Neural progenitor cell (in vitro differentiated cells): ENCODE measurements at regions not wholly inside any gene's neighbourhood (a gene's known extent, or its start where the extent isn't known, plus 50 kb on each side); places are given as distances from the start of the nearest gene placed in this dataset.

Experiments
- DNase-seq: peaks from one replicate; pipeline ENCODE4 v3.0.0-alpha.2; 2016; ENCODE audit warnings: low spot score
- H2AFZ ChIP-seq: fragments of 200-600 bp; sonication (generic); replicated peaks from 2 replicates; pipeline ENCODE4 v1.6.1; 2016; ENCODE audit warnings: antibody characterized with exemption
- H3F3A ChIP-seq: fragments of 200-600 bp; sonication (generic); 2 replicates; pipeline ENCODE4 v1.6.1; 2016; ENCODE audit warnings: antibody characterized with exemption, low read depth
- H3K27ac ChIP-seq: fragments of 200-600 bp; sonication (generic); 2 replicates; pipeline ENCODE4 v1.5.1; 2016; ENCODE audit warnings: mild to moderate bottlenecking
- H3K27me3 ChIP-seq: fragments of 200-600 bp; sonication (generic); 2 replicates; pipeline ENCODE4 v1.6.1; 2016; ENCODE audit warnings: mild to moderate bottlenecking, moderate library complexity
- H3K36me3 ChIP-seq: fragments of 200-600 bp; sonication (generic); 2 replicates; pipeline ENCODE4 v1.5.1; 2016
- H3K4me1 ChIP-seq: fragments of 200-600 bp; sonication (generic); 2 replicates; pipeline ENCODE4 v1.6.1; 2016; ENCODE audit warnings: mixed run types
- H3K4me2 ChIP-seq: fragments of 200-600 bp; sonication (generic); 2 replicates; pipeline ENCODE4 v1.6.1; 2016
- H3K4me3 ChIP-seq: fragments of 200-600 bp; sonication (generic); 2 replicates; pipeline ENCODE4 v1.5.1; 2016
- H3K79me2 ChIP-seq: fragments of 200-600 bp; sonication (generic); 2 replicates; pipeline ENCODE4 v1.6.1; 2016; ENCODE audit warnings: low read depth
- H3K9ac ChIP-seq: fragments of 200-600 bp; sonication (generic); 2 replicates; pipeline ENCODE4 v1.6.1; 2016
- H3K9me3 ChIP-seq: fragments of 200-600 bp; sonication (generic); 2 replicates; pipeline ENCODE4 v1.5.1; 2016; ENCODE audit warnings: low read depth
- H4K20me1 ChIP-seq: fragments of 200-600 bp; sonication (generic); 2 replicates; pipeline ENCODE4 v1.6.1; 2016; ENCODE audit warnings: low read depth
- H3K27ac Mint-ChIP-seq: 3 replicates; pipeline ENCODE4 v1.8.0; 2021; ENCODE audit warnings: mixed read lengths
- H3K27me3 Mint-ChIP-seq: 2 replicates; pipeline ENCODE4 v1.8.0; 2022; ENCODE audit warnings: low read depth, mild to moderate bottlenecking, inconsistent platforms, moderate library complexity, mixed read lengths; ENCODE audit not compliant: insufficient read depth
- H3K36me3 Mint-ChIP-seq: 3 replicates; pipeline ENCODE4 v1.8.0; 2021; ENCODE audit warnings: mixed read lengths
- H3K4me1 Mint-ChIP-seq: 3 replicates; pipeline ENCODE4 v1.8.0; 2021; ENCODE audit warnings: mixed read lengths
- H3K4me3 Mint-ChIP-seq: 3 replicates; pipeline ENCODE4 v1.8.0; 2021; ENCODE audit warnings: mild to moderate bottlenecking, moderate library complexity, mixed read lengths
- H3K9me3 Mint-ChIP-seq: 3 replicates; pipeline ENCODE4 v1.8.0; 2020; ENCODE audit warnings: mixed read lengths
- CTCF ChIP-seq: fragments of 200-600 bp; sonication (generic); IDR thresholded peaks from 2 replicates; pipeline ENCODE4 v1.5.1; 2017; ENCODE audit warnings: antibody characterized with exemption, mild to moderate bottlenecking
- EZH2 ChIP-seq: fragments of 200-600 bp; sonication (generic); IDR thresholded peaks from 2 replicates; pipeline ENCODE4 v1.6.1; 2017; ENCODE audit warnings: antibody characterized with exemption, mild to moderate bottlenecking, moderate library complexity
- EZH2phosphoT487 ChIP-seq: fragments of 200-600 bp; sonication (generic); IDR thresholded peaks from 2 replicates; pipeline ENCODE4 v1.6.1; 2017; ENCODE audit warnings: antibody characterized with exemption

GRCh38 chr1:63042278-63042677, 258.3 kb downstream of the ATG4C start:
- no peaks in the 10 kb centered on the region for H3K36me3 ChIP-seq
- H2AFZ ChIP-seq, result no peak overlapping the region
- H3K27me3 Mint-ChIP-seq, result peaks cover 7% of the 10 kb centered on the region
- H3K9ac ChIP-seq, result no peak overlapping the region
- no peaks in the 10 kb centered on the region for H3K79me2 ChIP-seq
- peaks cover 11% of the 10 kb centered on the region for H3K4me1 ChIP-seq
- peaks cover 7% of the 10 kb centered on the region for H3F3A ChIP-seq
- H3K4me3 Mint-ChIP-seq, result no peak overlapping the region
- no peak overlapping the region for H3K4me3 ChIP-seq
- H3K4me1 Mint-ChIP-seq, result peaks cover 7% of the 10 kb centered on the region
- DNase-seq, result peak; percentile 36
- H3K4me2 ChIP-seq, result peak overlapping the region; percentile 36
- no peaks in the 10 kb centered on the region for H3K36me3 Mint-ChIP-seq
- H3K27ac ChIP-seq, result no peak overlapping the region
- no peak overlapping the region for H3K27ac Mint-ChIP-seq
- no peak for TF ChIP-seq CTCF
- TF ChIP-seq EZH2, result no peak
- TF ChIP-seq EZH2phosphoT487, result no peak
- H3K9me3 Mint-ChIP-seq, result peaks cover 3% of the 10 kb centered on the region
- H4K20me1 ChIP-seq, result no peaks in the 10 kb centered on the region
- H3K27me3 ChIP-seq, result no peaks in the 10 kb centered on the region
- no peaks in the 10 kb centered on the region for H3K9me3 ChIP-seq

- H4K20me1 ChIP-seq, result no peaks in the 10 kb centered on the region
- peaks cover 11% of the 10 kb centered on the region for H3K4me1 ChIP-seq
- H3K9ac ChIP-seq, result no peak overlapping the region
- H3K79me2 ChIP-seq, result no peaks in the 10 kb centered on the region
- Mint-ChIP-seq H3K4me1 (peaks cover 7% of the 10 kb centered on the region), H3K36me3 (no peaks in the 10 kb centered on the region), H3K27me3 (peaks cover 2% of the 10 kb centered on the region), H3K27ac (no peak overlapping the region), H3K9me3 (peaks cover 2% of the 10 kb centered on the region), H3K4me3 (no peak overlapping the region)
- H3F3A ChIP-seq, result peaks cover 7% of the 10 kb centered on the region
- H3K4me2 ChIP-seq, result no peak overlapping the region
- H2AFZ ChIP-seq, result no peak overlapping the region
- TF ChIP-seq EZH2phosphoT487 (no peak), EZH2 (no peak), CTCF (no peak)
- H3K36me3 ChIP-seq, result no peaks in the 10 kb centered on the region
- no peaks in the 10 kb centered on the region for H3K9me3 ChIP-seq
- H3K27me3 ChIP-seq, result no peaks in the 10 kb centered on the region
- no peak overlapping the region for H3K27ac ChIP-seq
- DNase-seq, result no peak
- no peak overlapping the region for H3K4me3 ChIP-seq
Observed at GRCh38 chr1:63046539-63046938, 262.6 kb downstream of the ATG4C start.

- no peak for TF ChIP-seq EZH2phosphoT487
- TF ChIP-seq CTCF, result no peak
- TF ChIP-seq EZH2, result no peak
- no peak overlapping the region for H2AFZ ChIP-seq
- no peak for DNase-seq
- no peaks in the 10 kb centered on the region for H3K4me1 ChIP-seq
- H3K79me2 ChIP-seq, result no peaks in the 10 kb centered on the region
- no peaks in the 10 kb centered on the region for H3K27me3 ChIP-seq
- Mint-ChIP-seq H3K36me3 (no peaks in the 10 kb centered on the region), H3K27ac (no peak overlapping the region), H3K4me1 (no peaks in the 10 kb centered on the region), H3K9me3 (peaks cover 2% of the 10 kb centered on the region), H3K4me3 (no peak overlapping the region), H3K27me3 (peaks cover 2% of the 10 kb centered on the region)
- H3K36me3 ChIP-seq, result no peaks in the 10 kb centered on the region
- H3K9me3 ChIP-seq, result no peaks in the 10 kb centered on the region
- no peaks in the 10 kb centered on the region for H4K20me1 ChIP-seq
- H3K9ac ChIP-seq, result no peak overlapping the region
- no peak overlapping the region for H3K27ac ChIP-seq
- H3F3A ChIP-seq, result peaks cover 7% of the 10 kb centered on the region
- no peak overlapping the region for H3K4me2 ChIP-seq
- no peak overlapping the region for H3K4me3 ChIP-seq
Observed at GRCh38 chr1:63049135-63049534, 265.2 kb downstream of the ATG4C start.

- Histone ChIP-seq H3K27ac (no peak overlapping the region), H2AFZ (no peak overlapping the region), H4K20me1 (no peaks in the 10 kb centered on the region), H3F3A (peaks cover 3% of the 10 kb centered on the region), H3K9me3 (no peaks in the 10 kb centered on the region), H3K27me3 (no peaks in the 10 kb centered on the region), H3K4me2 (no peak overlapping the region), H3K4me1 (no peaks in the 10 kb centered on the region), H3K4me3 (no peak overlapping the region), H3K9ac (no peak overlapping the region), H3K36me3 (no peaks in the 10 kb centered on the region), H3K79me2 (no peaks in the 10 kb centered on the region)
- Mint-ChIP-seq H3K4me1 (no peaks in the 10 kb centered on the region), H3K9me3 (no peaks in the 10 kb centered on the region), H3K27ac (no peak overlapping the region), H3K4me3 (no peak overlapping the region), H3K27me3 (no peaks in the 10 kb centered on the region), H3K36me3 (no peaks in the 10 kb centered on the region)
- no peak for TF ChIP-seq EZH2
- no peak for TF ChIP-seq CTCF
- TF ChIP-seq EZH2phosphoT487, result no peak
- no peak for DNase-seq
Observed at GRCh38 chr1:63051356-63051755, 267.4 kb downstream of the ATG4C start.
